HepG2 (cell line): ENCODE measurements at regions not wholly inside any gene's neighbourhood (a gene's known extent, or its start where the extent isn't known, plus 50 kb on each side); places are given as distances from the start of the nearest gene placed in this dataset.

Experiments
- ATAC-seq: fragments of 200-7000 bp; cut with Tn5 transposase; 3 replicates; pipeline ENCODE4 v1.9.1; 2020; ENCODE audit warnings: mild to moderate bottlenecking, moderate library complexity
- BruUV-seq: library from RNA; stranded (reverse); fragments of 400-500 nt; replicated peaks from 2 replicates; lab custom pipeline; 2021; lab: Mats Ljungman, UMichigan
- CTCF ChIA-PET: fragments of 300-600 bp; formaldehyde crosslinking; extraction: SDS; loops from one replicate; lab custom pipeline; 2021; ENCODE audit warnings: low total read pairs, inconsistent platforms, low intra/inter-chr PET ratio; lab: Yijun Ruan, JAX
- POLR2A ChIA-PET: fragments of 350-600 bp; sonication (Branson Sonifier 250); formaldehyde crosslinking; loops from one replicate; lab custom pipeline; 2020; ENCODE audit warnings: antibody characterized with exemption, inconsistent platforms; lab: Yijun Ruan, JAX
- DNase-seq: peaks from one replicate; pipeline ENCODE4 v3.0.0-alpha.2; 2015; ENCODE audit warnings: low spot score
- FAIRE-seq: peaks from 3 replicates; lab custom pipeline; 2011; peaks lifted over from hg19 to GRCh38; lab: Jason Lieb, UNC
- H2AFZ ChIP-seq: one replicate; pipeline ENCODE4 v1.6.1; 2011; ENCODE audit warnings: low read length, inconsistent platforms
- H3K27ac ChIP-seq: fragments of 300-600 bp; 3 replicates; pipeline ENCODE4 v1.8.0; 2011; ENCODE audit warnings: mixed run types, mild to moderate bottlenecking, mixed read lengths, low read length, inconsistent platforms; ENCODE audit not compliant: insufficient read depth; ENCODE audit errors: extremely low read length
- H3K27me3 ChIP-seq, 2 experiments: fragments of 200-600 bp in 1 of 2; 2 replicates in 1 of 2; 3 replicates in 1 of 2; pipeline versions ENCODE4 v1.6.0 to v1.8.0; 2011; ENCODE audit warnings: low read length in 2 of 2, mild to moderate bottlenecking in 2 of 2, moderate library complexity in 2 of 2, inconsistent platforms in 1 of 2; ENCODE audit not compliant: insufficient read depth in 2 of 2, control insufficient read depth in 1 of 2
- H3K36me3 ChIP-seq, 2 experiments: fragments of 200-600 bp in 1 of 2; replicated peaks in 1 of 2; 2 replicates in 1 of 2; 3 replicates in 1 of 2; pipeline versions ENCODE4 v1.5.1 to v1.8.0; 2011; ENCODE audit warnings: low read length in 2 of 2, inconsistent platforms in 1 of 2; ENCODE audit not compliant: insufficient read depth in 2 of 2, control insufficient read depth in 1 of 2
- H3K4me1 ChIP-seq: 2 replicates; pipeline ENCODE4 v1.5.1; 2012; ENCODE audit warnings: low read length, inconsistent platforms; ENCODE audit not compliant: insufficient read depth
- H3K4me2 ChIP-seq: 2 replicates; pipeline ENCODE4 v1.6.0; 2011; ENCODE audit warnings: low read depth, low read length, inconsistent platforms
- H3K4me3 ChIP-seq, 3 experiments: fragments of 200-600 bp in 1 of 3; sonication (generic), shearing (Covaris generic) in 1 of 3; replicated peaks in 1 of 3; 2 replicates each; pipeline ENCODE4 v1.5.1; 2011 to 2016; ENCODE audit warnings: low read length in 3 of 3, inconsistent platforms in 2 of 3, low read depth in 2 of 3, mild to moderate bottlenecking in 2 of 3, control low read depth in 1 of 3, mixed read lengths in 1 of 3; ENCODE audit not compliant: insufficient read depth in 1 of 3
- H3K79me2 ChIP-seq: one replicate; pipeline ENCODE4 v1.6.1; 2011; ENCODE audit warnings: low read length, inconsistent platforms; ENCODE audit not compliant: insufficient read depth
- H3K9ac ChIP-seq: 2 replicates; pipeline ENCODE4 v1.6.0; 2011; ENCODE audit warnings: mild to moderate bottlenecking, low read depth, low read length, inconsistent platforms; ENCODE audit not compliant: insufficient read depth
- H3K9me3 ChIP-seq: 2 replicates; pipeline ENCODE4 v1.5.1; 2012; ENCODE audit warnings: mild to moderate bottlenecking, low read length
- H4K20me1 ChIP-seq: 2 replicates; pipeline ENCODE4 v1.6.0; 2011; ENCODE audit warnings: inconsistent platforms, mild to moderate bottlenecking, low read length, moderate library complexity; ENCODE audit not compliant: insufficient read depth
- AKNA ChIP-seq: sonication (generic); formaldehyde crosslinking; IDR thresholded peaks from 2 replicates; pipeline ENCODE4 v1.4.0; 2020; ENCODE audit warnings: missing genetic modification reagents, borderline replicate concordance
- BRD4 ChIP-seq: sonication (generic); formaldehyde crosslinking; IDR thresholded peaks from 2 replicates; pipeline ENCODE4 v1.4.0; 2020; ENCODE audit warnings: missing genetic modification reagents
- E2F5 ChIP-seq: sonication (generic); formaldehyde crosslinking; conservative IDR thresholded peaks from 2 replicates; pipeline ENCODE4 v1.4.0; 2020; ENCODE audit warnings: missing genetic modification reagents
- SOX5 ChIP-seq: IDR thresholded peaks from 2 replicates; pipeline ENCODE4 v1.6.1; 2016; ENCODE audit warnings: borderline replicate concordance
- WGBS: methylation state at CpG from one replicate; pipeline ENCODE4 v1.1.6; 2017; ENCODE audit warnings: low lambda C conversion rate; 5-methylcytosine and 5-hydroxymethylcytosine counted together
- in situ Hi-C: cut with HindIII; loops from 2 replicates; pipeline ENCODE4 v1.10.0; 2017; ENCODE audit warnings: low pct_unique_long_range_greater_than_20kb; ENCODE audit not compliant: extremely low pct_ligation_motif_present
- intact Hi-C: fragments of 100-400 bp; cut with micrococcal nuclease; formaldehyde crosslinking; loops from one replicate; pipeline ENCODE4 v1.10.0; 2022; ENCODE audit not compliant: unreplicated experiment

- ChIA-PET CTCF (no interaction called here), POLR2A (no interaction called here)
- WGBS, result 13% methylated on average over 5 of the region's 7 CpGs
- H3K36me3 ChIP-seq, result no peaks in the 10 kb centered on the region
- in situ Hi-C loops (loop anchor here (25.0 kb wide), 2 partner anchors 571 to 871 kb away; no protein-coding TSS in a partner anchor), intact Hi-C loops (loop anchor here (1.0 kb wide), 1 partner anchor 561 kb away; no protein-coding TSS in a partner anchor)
- no peaks in the 10 kb centered on the region for H3K79me2 ChIP-seq
- BruUV-seq, result no TSS peak
- H4K20me1 ChIP-seq, result no peaks in the 10 kb centered on the region
- no peak overlapping the region for H3K4me3 ChIP-seq
- H3K27me3 ChIP-seq, result no peaks in the 10 kb centered on the region
- FAIRE-seq (no peak), DNase-seq (no peak), ATAC-seq (no peak)
- TF ChIP-seq AKNA, result no peak
- TF ChIP-seq E2F5 (CRISPR knock-in tag), result no peak
- no peak for TF ChIP-seq SOX5 (CRISPR knock-in tag)
- no peak for TF ChIP-seq BRD4
- H3K4me1 ChIP-seq, result no peaks in the 10 kb centered on the region
- no peak overlapping the region for H2AFZ ChIP-seq
- H3K27ac ChIP-seq, result no peak overlapping the region
- H3K9me3 ChIP-seq, result no peaks in the 10 kb centered on the region
- no peak overlapping the region for H3K4me2 ChIP-seq
- H3K9ac ChIP-seq, result no peak overlapping the region
Measured at GRCh38 chr9:85258236-85258635, 483.5 kb downstream of the AGTPBP1 start.
